HUES48 (cell line): ENCODE measurements at regions not wholly inside any gene's neighbourhood (a gene's known extent, or its start where the extent isn't known, plus 50 kb on each side); places are given as distances from the start of the nearest gene placed in this dataset.

ENCODE experiments used
- H3K27ac ChIP-seq: one replicate; pipeline ENCODE4 v1.7.0; 2013; ENCODE audit warnings: low read depth, low read length, inconsistent platforms
- H3K27me3 ChIP-seq: 2 replicates; pipeline ENCODE4 v1.6.1; 2013; ENCODE audit warnings: mild to moderate bottlenecking, low read length; ENCODE audit not compliant: control insufficient read depth, insufficient read depth
- H3K36me3 ChIP-seq: 2 replicates; pipeline ENCODE4 v1.6.1; 2013; ENCODE audit warnings: low read length; ENCODE audit not compliant: control insufficient read depth, insufficient read depth
- H3K4me1 ChIP-seq: 2 replicates; pipeline ENCODE4 v1.6.1; 2013; ENCODE audit warnings: mild to moderate bottlenecking, low read length; ENCODE audit not compliant: control insufficient read depth, insufficient read depth
- H3K4me3 ChIP-seq: 2 replicates; pipeline ENCODE4 v1.5.1; 2013; ENCODE audit warnings: mild to moderate bottlenecking, low read depth, low read length
- H3K9ac ChIP-seq: 2 replicates; pipeline ENCODE4 v1.6.1; 2013; ENCODE audit warnings: mild to moderate bottlenecking, low read depth, low read length, moderate library complexity
- H3K9me3 ChIP-seq: 2 replicates; pipeline ENCODE4 v1.6.1; 2013; ENCODE audit warnings: low read length; ENCODE audit not compliant: control insufficient read depth, insufficient read depth

- peak overlapping the region; percentile 52 for H3K27ac ChIP-seq
- no peaks in the 10 kb centered on the region for H3K36me3 ChIP-seq
- H3K4me3 ChIP-seq: no peak overlapping the region
- H3K9ac ChIP-seq: no peak overlapping the region
- H3K27me3 ChIP-seq: no peaks in the 10 kb centered on the region
- H3K9me3 ChIP-seq: no peaks in the 10 kb centered on the region
- H3K4me1 ChIP-seq: peaks cover 42% of the 10 kb centered on the region
Observed at GRCh38 chr13:80131204-80131603, 209.7 kb downstream of the SPRY2 start.

- no peak overlapping the region for H3K27ac ChIP-seq
- no peaks in the 10 kb centered on the region for H3K27me3 ChIP-seq
- H3K9me3 ChIP-seq: no peaks in the 10 kb centered on the region
- no peaks in the 10 kb centered on the region for H3K36me3 ChIP-seq
- H3K9ac ChIP-seq: no peak overlapping the region
- no peak overlapping the region for H3K4me3 ChIP-seq
- H3K4me1 ChIP-seq: peaks cover 29% of the 10 kb centered on the region
Observed at GRCh38 chr13:80126389-80127068, 214.4 kb downstream of the SPRY2 start.

- Histone ChIP-seq H3K4me3 (no peak overlapping the region), H3K4me1 (peaks cover 21% of the 10 kb centered on the region), H3K9me3 (no peaks in the 10 kb centered on the region), H3K27me3 (no peaks in the 10 kb centered on the region), H3K36me3 (no peaks in the 10 kb centered on the region), H3K27ac (no peak overlapping the region), H3K9ac (no peak overlapping the region)
Observed at GRCh38 chr13:80123945-80124344, 217.0 kb downstream of the SPRY2 start.

GRCh38 chr13:80121038-80121437 lies 219.9 kb downstream of the SPRY2 start:
- H3K27me3 ChIP-seq: no peaks in the 10 kb centered on the region

GRCh38 chr13:80118506-80118905 lies 222.4 kb downstream of the SPRY2 start:
- no peak overlapping the region for H3K4me3 ChIP-seq
- peaks cover 6% of the 10 kb centered on the region for H3K4me1 ChIP-seq
- no peak overlapping the region for H3K9ac ChIP-seq
- H3K27me3 ChIP-seq: no peaks in the 10 kb centered on the region
- no peaks in the 10 kb centered on the region for H3K9me3 ChIP-seq
- no peak overlapping the region for H3K27ac ChIP-seq
- no peaks in the 10 kb centered on the region for H3K36me3 ChIP-seq

More at GRCh38 chr13:80121038-80121437, 219.9 kb downstream of the SPRY2 start:
- no peak overlapping the region for H3K9ac ChIP-seq
- no peak overlapping the region for H3K4me3 ChIP-seq
- H3K9me3 ChIP-seq: no peaks in the 10 kb centered on the region
- H3K36me3 ChIP-seq: no peaks in the 10 kb centered on the region
- H3K4me1 ChIP-seq: peaks cover 17% of the 10 kb centered on the region
- no peak overlapping the region for H3K27ac ChIP-seq

GRCh38 chr13:80118099-80118498 lies 222.8 kb downstream of the SPRY2 start:
- Histone ChIP-seq H3K4me1 (peaks cover 6% of the 10 kb centered on the region), H3K27ac (no peak overlapping the region), H3K4me3 (no peak overlapping the region), H3K9me3 (no peaks in the 10 kb centered on the region), H3K9ac (no peak overlapping the region), H3K36me3 (no peaks in the 10 kb centered on the region), H3K27me3 (no peaks in the 10 kb centered on the region)

- Histone ChIP-seq H3K4me3 (no peak overlapping the region), H3K9me3 (no peaks in the 10 kb centered on the region), H3K9ac (no peak overlapping the region), H3K36me3 (no peaks in the 10 kb centered on the region), H3K4me1 (peaks cover 6% of the 10 kb centered on the region), H3K27me3 (no peaks in the 10 kb centered on the region), H3K27ac (no peak overlapping the region)
Observed at GRCh38 chr13:80117515-80117914, 223.4 kb downstream of the SPRY2 start.

GRCh38 chr13:80116107-80116506 lies 224.8 kb downstream of the SPRY2 start:
- Histone ChIP-seq H3K9ac (peak overlapping the region; percentile 17; the same call in 1 of the 2 replicates), H3K36me3 (no peaks in the 10 kb centered on the region), H3K9me3 (no peaks in the 10 kb centered on the region), H3K27me3 (no peaks in the 10 kb centered on the region), H3K27ac (peak overlapping the region; percentile 50), H3K4me1 (peaks cover 6% of the 10 kb centered on the region), H3K4me3 (no peak overlapping the region)

GRCh38 chr13:80115616-80116015 lies 225.3 kb downstream of the SPRY2 start:
- Histone ChIP-seq H3K4me1 (peaks cover 6% of the 10 kb centered on the region), H3K27ac (peak overlapping the region; percentile 50), H3K27me3 (no peaks in the 10 kb centered on the region), H3K9me3 (no peaks in the 10 kb centered on the region), H3K9ac (peak overlapping the region; percentile 17; the same call in 1 of the 2 replicates), H3K36me3 (no peaks in the 10 kb centered on the region), H3K4me3 (no peak overlapping the region)

- no peaks in the 10 kb centered on the region for H3K9me3 ChIP-seq
- H3K9ac ChIP-seq: no peak overlapping the region
- H3K36me3 ChIP-seq: no peaks in the 10 kb centered on the region
- peaks cover 6% of the 10 kb centered on the region for H3K4me1 ChIP-seq
- H3K27ac ChIP-seq: no peak overlapping the region
- no peaks in the 10 kb centered on the region for H3K27me3 ChIP-seq
- H3K4me3 ChIP-seq: no peak overlapping the region
Observed at GRCh38 chr13:80113714-80114454, 227.0 kb downstream of the SPRY2 start.

GRCh38 chr13:80109303-80109702 lies 231.6 kb downstream of the SPRY2 start:
- H3K4me1 ChIP-seq: no peaks in the 10 kb centered on the region
- H3K36me3 ChIP-seq: no peaks in the 10 kb centered on the region
- no peak overlapping the region for H3K4me3 ChIP-seq
- no peaks in the 10 kb centered on the region for H3K27me3 ChIP-seq
- H3K27ac ChIP-seq: no peak overlapping the region
- H3K9me3 ChIP-seq: no peaks in the 10 kb centered on the region
- H3K9ac ChIP-seq: no peak overlapping the region
